Fibroblast of skin of left biceps (primary cell): ENCODE measurements at regions not wholly inside any gene's neighbourhood (a gene's known extent, or its start where the extent isn't known, plus 50 kb on each side); places are given as distances from the start of the nearest gene placed in this dataset.
"Not testable (repeated sequence)": the region's sequence is repeated elsewhere in the genome, so short reads cannot be mapped to it uniquely, and the experiment has no call there.

Experiments used
- DNase-seq, 2 experiments: peaks; one replicate each; pipeline ENCODE4 v3.0.0-alpha.2; 2013; ENCODE audit warnings: low read depth in 2 of 2

DNA sequence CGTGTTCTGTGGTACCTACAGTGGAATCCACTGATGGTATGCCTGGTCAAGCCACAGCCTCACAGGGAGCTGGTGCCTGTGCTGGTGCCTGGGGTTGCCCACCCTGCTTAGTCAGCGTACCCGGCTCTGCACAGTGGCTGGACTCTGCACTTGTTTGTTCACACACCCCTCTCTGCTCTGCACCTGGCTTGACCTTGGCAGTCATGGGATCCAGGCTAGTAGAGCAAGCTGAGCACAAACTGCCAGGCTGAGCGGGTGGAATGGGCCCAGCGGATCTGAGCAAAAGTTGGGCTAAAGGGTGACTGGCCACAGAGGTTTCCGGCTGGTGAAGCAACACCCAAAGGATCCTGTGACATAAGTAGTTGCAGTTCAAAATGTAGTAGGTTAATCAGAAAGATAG lies 163.5 kb downstream of the CDH19 start:
- DNase-seq: no peak

DNA sequence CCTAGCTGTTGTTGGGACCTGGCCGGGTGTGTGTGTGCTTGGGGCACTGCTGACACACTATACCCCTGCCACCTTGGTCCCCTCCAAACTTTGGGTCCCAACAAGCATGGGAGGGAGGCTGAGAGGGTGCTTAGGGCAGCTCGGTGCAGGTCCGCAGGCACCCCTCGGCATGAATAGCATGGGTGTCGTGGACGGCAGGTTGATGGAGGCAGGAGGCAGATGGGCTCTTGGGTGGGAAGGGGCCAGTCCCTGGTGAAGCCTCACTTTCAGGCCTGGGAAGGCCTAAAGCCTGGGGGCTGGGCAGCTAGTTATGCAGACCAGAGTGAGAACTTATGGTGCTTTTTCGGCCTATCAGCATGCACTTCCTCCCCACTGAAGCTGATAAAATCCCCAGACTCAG lies 164.2 kb downstream of the CDH19 start:
- DNase-seq: no peak

DNA sequence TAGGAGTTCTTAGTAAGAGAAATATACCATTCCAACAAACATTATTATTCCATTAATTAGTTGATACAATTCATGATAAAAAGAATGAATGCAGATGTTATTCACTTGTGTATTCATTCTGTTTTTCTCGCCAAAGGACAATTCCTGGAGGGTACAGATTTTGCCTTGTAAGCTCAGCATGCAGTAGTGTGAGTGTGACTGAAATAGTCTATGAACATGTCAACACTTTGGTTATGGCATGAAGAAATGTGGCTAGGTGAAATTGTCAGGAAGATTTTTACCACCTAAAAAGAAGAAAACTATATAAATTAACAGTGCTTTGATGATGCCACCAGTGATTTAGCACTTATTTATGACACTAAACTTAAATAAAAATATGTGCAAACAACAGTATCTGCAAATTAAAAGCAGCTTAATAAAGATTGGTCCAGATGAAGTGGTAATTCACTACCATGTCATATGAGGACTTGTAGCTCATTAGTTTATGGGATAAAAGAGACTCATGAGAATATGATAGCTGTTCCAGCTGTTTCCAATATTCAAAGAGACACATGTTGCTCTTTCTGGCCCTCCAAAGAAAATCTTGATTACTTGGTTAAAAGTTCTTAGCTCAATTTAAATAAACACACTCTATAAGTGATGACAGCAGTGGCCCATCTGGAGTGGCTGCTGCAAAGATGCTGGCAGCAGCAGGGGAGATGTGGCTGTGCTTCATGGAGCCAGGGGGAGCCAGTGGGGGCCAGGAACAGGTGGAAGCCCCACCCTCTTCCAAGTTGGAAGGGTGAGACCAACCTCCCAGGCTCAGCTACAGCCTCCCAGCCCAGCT lies 165.0 kb downstream of the CDH19 start:
- DNase-seq: no peak

GRCh38 chr18:66432636-66433035 lies 171.3 kb downstream of the CDH19 start:
- DNase-seq: no peak

DNA sequence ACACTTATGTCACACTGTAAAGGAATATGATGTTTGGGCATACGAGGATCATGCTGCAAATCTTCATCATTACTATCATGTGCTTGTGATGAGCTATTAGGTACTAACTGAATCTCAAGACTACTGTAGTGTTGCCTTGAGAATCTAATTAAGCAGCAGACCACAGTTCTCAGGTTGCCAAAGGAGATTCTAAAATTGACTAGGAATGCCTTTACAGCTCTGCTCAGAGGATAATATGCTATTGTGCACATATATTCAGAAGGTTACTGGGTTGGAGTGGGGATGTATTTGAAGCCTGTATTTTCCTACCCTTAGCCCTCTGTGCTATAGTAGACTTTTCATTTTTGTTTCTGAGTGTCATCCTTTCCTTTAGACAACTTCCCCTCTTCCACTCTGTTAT lies 175.1 kb downstream of the CDH19 start:
- DNase-seq: no peak

- no peak for DNase-seq
These were observed 184.5 kb downstream of the CDH19 start for GRCh38 chr18:66419400-66419799.

- DNase-seq: no peak
These were observed 193.2 kb downstream of the CDH19 start for GRCh38 chr18:66410692-66411091.

DNA sequence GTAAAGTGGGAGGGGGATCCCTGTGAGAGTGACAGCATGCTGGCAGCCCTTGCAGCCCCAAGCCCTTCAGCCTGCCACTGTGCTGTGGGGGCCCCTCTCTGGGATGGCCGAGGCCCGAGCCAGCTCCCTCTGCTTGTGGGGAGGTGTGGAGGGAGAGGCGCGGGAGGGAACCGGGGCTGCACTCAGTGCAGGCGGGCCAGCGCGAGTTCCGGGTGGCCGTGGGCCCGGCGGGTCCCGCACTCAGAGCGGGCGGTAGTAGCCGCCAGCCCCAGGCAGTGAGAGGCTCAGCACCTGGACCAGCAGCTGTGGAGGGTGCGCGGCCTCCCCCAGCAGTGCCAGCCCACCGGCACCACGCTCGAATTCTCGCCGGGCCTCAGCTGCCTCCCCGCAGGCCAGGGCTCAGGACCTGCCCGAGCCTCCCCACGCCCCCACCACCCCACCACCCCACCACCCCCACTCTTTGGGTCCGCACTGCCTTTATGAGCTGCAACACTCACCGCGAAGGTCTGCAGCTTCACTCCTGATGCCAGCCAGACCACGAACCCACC lies 208.1 kb downstream of the CDH19 start:
- DNase-seq: no peak

DNA sequence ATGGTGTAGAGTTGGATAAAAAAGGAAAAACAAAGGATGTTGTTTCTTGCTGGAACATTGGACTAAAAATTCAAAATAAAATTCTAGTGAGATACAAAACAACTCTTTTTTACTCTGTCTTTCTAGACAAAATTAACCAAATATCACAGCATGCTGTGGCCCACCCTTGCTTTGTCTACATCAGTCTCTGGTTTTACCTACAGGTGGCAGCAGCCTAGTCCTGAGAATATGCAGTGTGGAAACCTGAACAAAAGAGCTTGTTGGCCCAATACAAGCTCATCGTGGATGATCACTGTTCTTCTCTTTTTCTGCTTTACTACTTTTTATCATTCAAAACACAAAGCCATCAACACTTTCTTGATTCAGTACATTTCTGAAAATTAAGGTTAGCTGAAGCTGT lies 210.4 kb downstream of the CDH19 start:
- no peak for DNase-seq

GRCh38 chr18:66377291-66377690 lies 226.6 kb downstream of the CDH19 start:
- DNase-seq: no peak

GRCh38 chr18:66375391-66375790 lies 228.5 kb downstream of the CDH19 start:
- not testable (repeated sequence) for DNase-seq

DNA sequence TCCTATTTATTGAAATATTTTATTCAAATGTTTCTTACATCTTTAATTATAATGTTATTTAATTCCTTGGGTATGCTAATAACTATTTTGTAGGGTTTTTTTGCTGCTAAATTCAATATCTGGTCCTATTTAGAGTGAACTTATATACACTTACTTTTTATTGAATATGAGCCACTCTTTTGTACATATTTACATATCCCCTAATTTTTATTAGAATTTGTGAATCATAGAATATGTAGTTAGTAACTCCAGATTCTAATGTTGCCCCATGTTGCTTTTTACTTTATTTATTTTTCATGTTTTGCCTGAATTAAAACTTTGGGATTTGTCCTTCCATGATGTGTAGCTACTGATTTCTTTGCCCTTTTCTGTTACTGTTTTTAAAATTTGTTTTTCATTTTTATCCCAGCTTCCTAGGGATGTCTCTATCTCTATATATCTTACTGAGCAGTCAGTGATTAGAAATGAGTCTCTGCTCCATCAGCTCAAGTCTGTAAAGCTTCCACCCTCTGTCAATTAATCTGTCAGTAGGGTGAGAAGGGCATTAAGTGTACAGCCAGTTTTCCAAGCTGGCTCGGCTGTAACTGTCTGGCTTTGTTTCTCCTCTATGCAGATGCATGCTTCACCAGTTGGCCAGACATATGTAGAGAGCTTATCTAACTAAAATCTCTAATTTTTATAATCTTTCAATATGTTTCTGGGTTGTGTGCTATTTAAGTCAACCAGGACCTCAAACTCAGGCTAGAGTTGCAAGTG lies 256.9 kb downstream of the CDH19 start:
- no peak for DNase-seq

GRCh38 chr18:66344227-66344626 lies 259.7 kb downstream of the CDH19 start:
- no peak for DNase-seq

DNA sequence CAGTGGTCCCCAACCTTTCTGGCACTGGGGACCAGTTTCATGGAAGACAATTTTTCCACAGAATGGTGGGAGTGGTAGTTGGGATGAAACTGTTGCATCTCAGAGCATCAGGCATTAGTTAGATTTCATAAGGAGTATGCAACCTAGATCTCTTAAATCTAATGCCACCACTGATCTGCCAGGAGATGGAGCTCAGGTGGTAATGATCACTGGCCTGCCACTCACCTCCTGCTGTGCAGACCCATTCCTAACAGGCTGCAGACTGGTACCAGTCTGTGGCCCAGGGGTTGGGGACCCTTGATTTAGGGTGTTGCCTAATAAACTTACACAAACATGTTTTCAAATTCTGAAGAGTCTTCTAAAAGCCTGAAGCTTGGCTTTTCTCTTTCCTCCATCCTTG lies 261.3 kb downstream of the CDH19 start:
- no peak for DNase-seq

GRCh38 chr18:66334534-66334933 lies 269.4 kb downstream of the CDH19 start:
- no peak for DNase-seq

- no peak for DNase-seq
These were observed 274.2 kb downstream of the CDH19 start for GRCh38 chr18:66329716-66330115.

- DNase-seq: no peak
These were observed 275.5 kb downstream of the CDH19 start for GRCh38 chr18:66328296-66328878.

GRCh38 chr18:66325251-66325650 lies 278.6 kb downstream of the CDH19 start:
- no peak for DNase-seq

GRCh38 chr18:66324616-66325015 lies 279.3 kb downstream of the CDH19 start:
- no peak for DNase-seq

DNA sequence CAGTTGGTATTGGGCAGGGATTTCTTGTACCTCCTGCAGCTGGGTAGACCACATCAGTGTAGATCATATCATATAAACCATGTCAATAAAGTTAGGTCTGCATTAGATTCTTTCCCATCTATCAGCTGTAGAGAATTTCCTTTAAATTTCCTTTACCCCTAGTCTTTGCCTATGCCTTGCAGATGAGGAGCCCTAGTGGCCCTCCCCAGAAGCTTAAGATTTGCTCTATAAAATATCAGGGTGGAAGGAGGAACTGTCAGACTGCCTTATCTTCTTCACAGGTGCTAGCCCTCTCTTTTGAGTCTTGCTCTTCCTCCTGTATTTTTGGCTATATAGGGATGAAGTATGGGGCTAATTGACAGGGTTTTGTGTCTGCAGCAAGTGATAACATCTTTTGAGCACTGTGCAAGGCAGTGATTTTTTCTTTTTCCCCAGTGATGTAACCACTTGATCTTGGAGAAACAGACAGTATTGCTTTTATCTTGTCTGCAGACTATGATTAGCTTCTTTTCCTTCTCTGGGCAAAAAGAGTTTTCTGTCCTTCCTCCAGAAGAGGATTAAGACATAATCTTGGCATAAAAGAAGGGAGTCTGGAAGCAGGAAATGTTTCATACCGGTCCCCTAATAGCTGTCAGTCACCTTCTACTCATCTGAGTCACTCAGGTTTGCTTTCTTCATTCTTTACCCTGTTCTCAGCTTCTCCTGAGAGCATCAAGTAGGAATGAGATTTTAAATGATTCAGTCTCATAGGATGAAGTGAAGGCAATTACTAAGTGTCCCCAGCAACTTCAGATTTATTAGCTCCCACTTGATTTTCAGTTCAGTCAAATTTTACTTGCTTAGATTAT lies 286.4 kb downstream of the CDH19 start:
- no peak for DNase-seq

DNA sequence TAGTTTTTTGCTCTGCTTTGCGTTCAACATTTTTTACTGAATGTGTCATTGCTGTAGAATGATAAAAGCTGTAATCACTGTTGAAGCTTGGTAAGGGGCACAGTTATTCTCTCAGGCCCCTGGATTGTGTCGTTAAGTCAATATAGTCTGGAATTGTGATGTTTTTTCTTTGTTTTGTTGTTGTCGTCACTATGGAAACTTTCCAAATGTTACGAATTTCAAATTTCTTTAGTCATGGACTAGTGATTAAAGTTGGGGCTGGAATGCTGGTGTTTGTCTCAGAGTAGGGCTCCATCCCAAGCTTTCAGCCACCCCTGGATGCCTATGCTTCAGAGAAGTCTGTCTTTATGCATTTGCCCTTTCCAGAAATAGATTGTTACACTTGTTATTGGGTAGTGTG lies 287.2 kb downstream of the CDH19 start:
- no peak for DNase-seq

DNA sequence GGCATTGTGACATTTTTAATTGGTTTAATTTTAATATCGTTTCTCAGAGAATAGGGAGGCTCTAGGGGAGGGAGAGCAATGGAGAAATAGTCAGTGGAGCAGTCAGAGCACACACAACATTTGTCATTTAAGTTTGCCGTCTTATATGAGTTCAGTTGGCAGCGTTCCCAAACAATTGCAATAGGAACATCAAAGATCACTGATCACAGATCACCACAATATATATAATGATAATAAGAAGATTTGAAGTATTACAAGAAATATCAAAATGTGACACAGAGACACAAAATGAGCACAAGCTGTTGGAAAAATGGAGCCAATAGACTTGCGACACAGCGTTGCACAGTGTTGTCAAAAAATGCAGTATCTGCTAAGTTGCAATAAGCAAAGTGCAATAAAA lies 303.7 kb downstream of the CDH19 start:
- DNase-seq: no peak
